Epithelial cell of proximal tubule (primary cell): ENCODE measurements at regions not wholly inside any gene's neighbourhood (a gene's known extent, or its start where the extent isn't known, plus 50 kb on each side); places are given as distances from the start of the nearest gene placed in this dataset.
"Not testable (repeated sequence)": the region's sequence is repeated elsewhere in the genome, so short reads cannot be mapped to it uniquely, and the experiment has no call there.

Experiments
- DNase-seq: peaks from one replicate; pipeline ENCODE4 v3.0.0-alpha.2; 2011; ENCODE audit warnings: low read depth
- H3K4me3 ChIP-seq: 2 replicates; pipeline ENCODE4 v1.5.1; 2011; ENCODE audit warnings: low read depth, mild to moderate bottlenecking, low read length
- TF ChIP-seq, protein P1 (sequence below): conservative IDR thresholded peaks from 2 replicates; pipeline ENCODE4 v1.5.1; 2012; ENCODE audit warnings: low read depth, mild to moderate bottlenecking, low read length

GRCh38 chr10:81662837-81663236 is 212.2 kb upstream of the NRG3 start:
- no peak for DNase-seq
- H3K4me3 ChIP-seq: no peak overlapping the region
- TF ChIP-seq, protein P1, sequence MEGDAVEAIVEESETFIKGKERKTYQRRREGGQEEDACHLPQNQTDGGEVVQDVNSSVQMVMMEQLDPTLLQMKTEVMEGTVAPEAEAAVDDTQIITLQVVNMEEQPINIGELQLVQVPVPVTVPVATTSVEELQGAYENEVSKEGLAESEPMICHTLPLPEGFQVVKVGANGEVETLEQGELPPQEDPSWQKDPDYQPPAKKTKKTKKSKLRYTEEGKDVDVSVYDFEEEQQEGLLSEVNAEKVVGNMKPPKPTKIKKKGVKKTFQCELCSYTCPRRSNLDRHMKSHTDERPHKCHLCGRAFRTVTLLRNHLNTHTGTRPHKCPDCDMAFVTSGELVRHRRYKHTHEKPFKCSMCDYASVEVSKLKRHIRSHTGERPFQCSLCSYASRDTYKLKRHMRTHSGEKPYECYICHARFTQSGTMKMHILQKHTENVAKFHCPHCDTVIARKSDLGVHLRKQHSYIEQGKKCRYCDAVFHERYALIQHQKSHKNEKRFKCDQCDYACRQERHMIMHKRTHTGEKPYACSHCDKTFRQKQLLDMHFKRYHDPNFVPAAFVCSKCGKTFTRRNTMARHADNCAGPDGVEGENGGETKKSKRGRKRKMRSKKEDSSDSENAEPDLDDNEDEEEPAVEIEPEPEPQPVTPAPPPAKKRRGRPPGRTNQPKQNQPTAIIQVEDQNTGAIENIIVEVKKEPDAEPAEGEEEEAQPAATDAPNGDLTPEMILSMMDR: no peak

- not testable (repeated sequence) for DNase-seq, H3K4me3 ChIP-seq
Measured at GRCh38 chr10:81664800-81665199, 210.2 kb upstream of the NRG3 start.

DNA sequence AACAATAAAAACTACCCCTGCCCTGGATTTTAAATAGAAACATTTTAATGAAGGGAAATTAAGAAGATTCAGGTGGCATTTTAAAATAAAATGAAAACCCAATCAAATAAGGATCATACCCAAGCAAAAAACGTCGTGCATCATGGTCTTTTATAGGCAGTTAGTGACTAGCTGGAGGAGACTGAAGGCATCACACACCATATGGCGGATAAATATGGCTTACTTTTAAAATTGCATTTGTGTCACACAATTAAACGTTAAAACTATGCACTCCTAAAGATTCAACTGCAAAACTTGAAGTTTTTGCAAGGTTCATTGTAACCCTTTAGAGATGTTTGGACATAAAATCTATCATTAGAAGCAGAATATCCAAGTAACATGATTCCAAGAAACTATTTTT is 200.1 kb upstream of the NRG3 start:
- no peak for DNase-seq
- H3K4me3 ChIP-seq: no peak overlapping the region
- TF ChIP-seq, protein P1: no peak

DNA sequence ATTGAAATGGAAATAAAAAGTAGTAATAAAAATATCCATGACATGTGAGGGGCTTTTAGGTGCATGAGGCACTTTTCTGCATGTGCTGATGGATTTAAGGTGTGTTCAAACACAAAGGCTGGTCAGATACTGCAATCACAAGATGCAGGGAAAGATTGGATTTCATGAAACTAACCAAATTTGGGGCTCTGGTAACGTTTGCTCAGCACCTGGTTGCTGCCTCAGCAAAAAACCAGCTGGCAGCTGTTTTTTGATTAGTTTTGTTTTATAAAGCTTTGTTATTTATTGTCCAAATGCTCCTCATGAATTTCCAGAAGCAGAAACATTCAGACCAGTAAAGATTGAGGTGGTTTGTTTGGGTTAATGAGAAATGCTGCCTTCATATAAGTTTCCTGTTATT is 195.7 kb upstream of the NRG3 start:
- TF ChIP-seq, protein P1: no peak
- DNase-seq: no peak

GRCh38 chr10:81680359-81680758 is 194.6 kb upstream of the NRG3 start:
- DNase-seq: no peak
- no peak overlapping the region for H3K4me3 ChIP-seq
- TF ChIP-seq, protein P1: no peak

More for the DNA sequence above, 195.7 kb upstream of the NRG3 start:
- no peak overlapping the region for H3K4me3 ChIP-seq

GRCh38 chr10:81688459-81688858 is 186.5 kb upstream of the NRG3 start:
- TF ChIP-seq, protein P1: no peak
- no peak overlapping the region for H3K4me3 ChIP-seq
- DNase-seq: no peak

GRCh38 chr10:81696609-81697388 is 178.2 kb upstream of the NRG3 start:
- no peak for DNase-seq
- no peak overlapping the region for H3K4me3 ChIP-seq
- TF ChIP-seq, protein P1: no peak
